Astrocyte (in vitro differentiated cells and primary cell): ENCODE measurements at regions not wholly inside any gene's neighbourhood (a gene's known extent, or its start where the extent isn't known, plus 50 kb on each side); places are given as distances from the start of the nearest gene placed in this dataset.

Experiments used
- DNase-seq: peaks from one replicate; pipeline ENCODE4 v3.0.0-alpha.2; 2010; ENCODE audit warnings: low read depth
- FAIRE-seq: peaks from 2 replicates; lab custom pipeline; 2011; peaks lifted over from hg19 to GRCh38; lab: Jason Lieb, UNC
- H2AFZ ChIP-seq: 2 replicates; pipeline ENCODE4 v1.6.0; 2012; ENCODE audit warnings: low read depth, low read length, inconsistent platforms
- H3K27ac ChIP-seq: 2 replicates; pipeline ENCODE4 v1.5.1; 2011; ENCODE audit warnings: low read depth, low read length, inconsistent platforms
- H3K27me3 ChIP-seq: 2 replicates; pipeline ENCODE4 v1.6.0; 2011; ENCODE audit warnings: low read length, inconsistent platforms; ENCODE audit not compliant: insufficient read depth
- H3K36me3 ChIP-seq: 2 replicates; pipeline ENCODE4 v1.5.1; 2011; ENCODE audit warnings: low read length, inconsistent platforms; ENCODE audit not compliant: insufficient read depth
- H3K4me1 ChIP-seq: 2 replicates; pipeline ENCODE4 v1.5.1; 2011; ENCODE audit warnings: low read length, inconsistent platforms; ENCODE audit not compliant: insufficient read depth
- H3K4me2 ChIP-seq: 2 replicates; pipeline ENCODE4 v1.6.0; 2012; ENCODE audit warnings: low read length, inconsistent platforms
- H3K4me3 ChIP-seq: 2 replicates; pipeline ENCODE4 v1.5.1; 2011; ENCODE audit warnings: low read depth, mild to moderate bottlenecking, low read length, inconsistent platforms; ENCODE audit not compliant: insufficient read depth
- H3K79me2 ChIP-seq: 2 replicates; pipeline ENCODE4 v1.6.0; 2012; ENCODE audit warnings: mild to moderate bottlenecking, low read length, inconsistent platforms; ENCODE audit not compliant: insufficient read depth
- H3K9ac ChIP-seq: 2 replicates; pipeline ENCODE4 v1.6.0; 2012; ENCODE audit warnings: mild to moderate bottlenecking, low read length, inconsistent platforms
- H3K9me3 ChIP-seq: 2 replicates; pipeline ENCODE4 v1.5.1; 2012; ENCODE audit warnings: low read depth, mild to moderate bottlenecking, low read length, inconsistent platforms; ENCODE audit not compliant: insufficient read depth
- H4K20me1 ChIP-seq: 2 replicates; pipeline ENCODE4 v1.6.0; 2012; ENCODE audit warnings: low read length, inconsistent platforms; ENCODE audit not compliant: insufficient read depth
- H3K27ac Mint-ChIP-seq: one replicate; pipeline ENCODE4 v1.8.0; 2021; ENCODE audit warnings: mild to moderate bottlenecking, mixed read lengths; ENCODE audit not compliant: unreplicated experiment
- H3K27me3 Mint-ChIP-seq: one replicate; pipeline ENCODE4 v1.8.0; 2021; ENCODE audit warnings: low read depth, mixed read lengths; ENCODE audit not compliant: unreplicated experiment
- H3K36me3 Mint-ChIP-seq: one replicate; pipeline ENCODE4 v1.8.0; 2021; ENCODE audit warnings: low read depth, mixed read lengths; ENCODE audit not compliant: unreplicated experiment
- H3K4me1 Mint-ChIP-seq: one replicate; pipeline ENCODE4 v1.8.0; 2021; ENCODE audit warnings: low read depth, mixed read lengths; ENCODE audit not compliant: unreplicated experiment
- H3K4me3 Mint-ChIP-seq: one replicate; pipeline ENCODE4 v1.8.0; 2021; ENCODE audit warnings: mild to moderate bottlenecking, moderate library complexity, mixed read lengths; ENCODE audit not compliant: unreplicated experiment
- H3K9me3 Mint-ChIP-seq: one replicate; pipeline ENCODE4 v1.8.0; 2021; ENCODE audit warnings: mild to moderate bottlenecking, mixed read lengths; ENCODE audit not compliant: unreplicated experiment
- CTCF ChIP-seq: IDR thresholded peaks from 2 replicates; pipeline ENCODE4 v1.5.1; 2011; ENCODE audit warnings: low read depth, mild to moderate bottlenecking, inconsistent platforms, low read length, moderate library complexity; ENCODE audit not compliant: insufficient read depth
- EZH2 ChIP-seq: IDR thresholded peaks from 2 replicates; pipeline ENCODE4 v1.6.1; 2012; ENCODE audit warnings: mild to moderate bottlenecking, low read length, inconsistent platforms; ENCODE audit not compliant: insufficient read depth

- Mint-ChIP-seq H3K27ac (no peak overlapping the region), H3K9me3 (no peaks in the 10 kb centered on the region), H3K4me1 (no peaks in the 10 kb centered on the region), H3K4me3 (no peak overlapping the region), H3K36me3 (no peaks in the 10 kb centered on the region), H3K27me3 (no peaks in the 10 kb centered on the region)
- FAIRE-seq, result no peak
- Histone ChIP-seq H2AFZ (no peak overlapping the region), H3K79me2 (no peaks in the 10 kb centered on the region), H3K27me3 (no peaks in the 10 kb centered on the region), H3K4me1 (no peaks in the 10 kb centered on the region), H3K4me2 (no peak overlapping the region), H3K9me3 (peaks cover 3% of the 10 kb centered on the region), H3K4me3 (no peak overlapping the region), H4K20me1 (no peaks in the 10 kb centered on the region), H3K36me3 (no peaks in the 10 kb centered on the region), H3K27ac (no peak overlapping the region), H3K9ac (no peak overlapping the region)
- no peak for TF ChIP-seq CTCF
- no peak for TF ChIP-seq EZH2
- no peak for DNase-seq
Observed at GRCh38 chr14:29069228-29069627, 302.6 kb downstream of the FOXG1 start.

- H3K4me1 Mint-ChIP-seq, result no peaks in the 10 kb centered on the region
- Histone ChIP-seq H3K4me1 (no peaks in the 10 kb centered on the region), H3K4me2 (no peak overlapping the region), H3K9me3 (no peaks in the 10 kb centered on the region), H4K20me1 (no peaks in the 10 kb centered on the region), H3K27ac (no peak overlapping the region), H3K36me3 (no peaks in the 10 kb centered on the region), H3K9ac (no peak overlapping the region), H3K27me3 (no peaks in the 10 kb centered on the region), H3K79me2 (no peaks in the 10 kb centered on the region), H3K4me3 (no peak overlapping the region), H2AFZ (no peak overlapping the region)
- H3K27ac Mint-ChIP-seq, result no peak overlapping the region
- H3K9me3 Mint-ChIP-seq, result no peaks in the 10 kb centered on the region
- H3K27me3 Mint-ChIP-seq, result no peaks in the 10 kb centered on the region
- no peak for DNase-seq
- no peak for TF ChIP-seq CTCF
- TF ChIP-seq EZH2, result no peak
- H3K4me3 Mint-ChIP-seq, result no peak overlapping the region
- H3K36me3 Mint-ChIP-seq, result no peaks in the 10 kb centered on the region
- no peak for FAIRE-seq
Observed at GRCh38 chr14:29075761-29076160, 309.2 kb downstream of the FOXG1 start.

GRCh38 chr14:29077916-29078315 is 311.3 kb downstream of the FOXG1 start:
- no peak overlapping the region for H3K4me3 Mint-ChIP-seq
- Histone ChIP-seq H3K9ac (no peak overlapping the region), H3K27me3 (no peaks in the 10 kb centered on the region), H3K4me2 (no peak overlapping the region), H3K9me3 (no peaks in the 10 kb centered on the region), H3K4me3 (no peak overlapping the region), H3K79me2 (no peaks in the 10 kb centered on the region), H2AFZ (no peak overlapping the region), H3K27ac (no peak overlapping the region), H3K36me3 (no peaks in the 10 kb centered on the region), H4K20me1 (no peaks in the 10 kb centered on the region), H3K4me1 (no peaks in the 10 kb centered on the region)
- no peaks in the 10 kb centered on the region for H3K9me3 Mint-ChIP-seq
- no peak overlapping the region for H3K27ac Mint-ChIP-seq
- no peak for FAIRE-seq
- DNase-seq, result no peak
- no peaks in the 10 kb centered on the region for H3K36me3 Mint-ChIP-seq
- no peaks in the 10 kb centered on the region for H3K27me3 Mint-ChIP-seq
- no peaks in the 10 kb centered on the region for H3K4me1 Mint-ChIP-seq
- TF ChIP-seq CTCF (no peak), EZH2 (no peak)
